ENCODE measurements at regions not wholly inside any gene's neighbourhood (a gene's known extent, or its start where the extent isn't known, plus 50 kb on each side); places are given as distances from the start of the nearest gene placed in this dataset.
"Not testable (repeated sequence)": the region's sequence is repeated elsewhere in the genome, so short reads cannot be mapped to it uniquely, and the experiment has no call there.

- DNase-seq (ENCODE audit: low read depth) = no peak
Observed at GRCh38 chr21:39001341-39001740, 181.9 kb downstream of the PSMG1 start.

- peak; percentile 49 for DNase-seq (ENCODE audit: low read depth)
Observed at GRCh38 chr21:39000496-39000895, 182.8 kb downstream of the PSMG1 start.

- no peak for DNase-seq (ENCODE audit: low read depth)
Observed at GRCh38 chr21:38999161-38999560, 184.1 kb downstream of the PSMG1 start.

GRCh38 chr21:38998281-38998680 is 185.0 kb downstream of the PSMG1 start:
- not testable (repeated sequence) for DNase-seq (ENCODE audit: low read depth)

- not testable (repeated sequence) for DNase-seq (ENCODE audit: low read depth)
Observed at GRCh38 chr21:38997843-38998175, 185.4 kb downstream of the PSMG1 start.

GRCh38 chr21:38997051-38997842 is 186.0 kb downstream of the PSMG1 start:
- no peak for DNase-seq (ENCODE audit: low read depth)

- DNase-seq (ENCODE audit: low read depth) = no peak
Observed at GRCh38 chr21:38996355-38996754, 186.9 kb downstream of the PSMG1 start.

GRCh38 chr21:38995731-38996130 is 187.5 kb downstream of the PSMG1 start:
- DNase-seq (ENCODE audit: low read depth) = no peak

- no peak for DNase-seq (ENCODE audit: low read depth)
Observed at GRCh38 chr21:38995071-38995669, 188.1 kb downstream of the PSMG1 start.

GRCh38 chr21:38994042-38994441 is 188.3 kb downstream of the ETS2 start:
- no peak for DNase-seq (ENCODE audit: low read depth)

- DNase-seq (ENCODE audit: low read depth) = peak; percentile 86
Observed at GRCh38 chr21:38993561-38993960, 187.8 kb downstream of the ETS2 start.

GRCh38 chr21:38992737-38993136 is 187.0 kb downstream of the ETS2 start:
- DNase-seq (ENCODE audit: low read depth) = no peak

- DNase-seq (ENCODE audit: low read depth) = no peak
Observed at GRCh38 chr21:38990424-38990794, 184.7 kb downstream of the ETS2 start.

- peak; percentile 48 for DNase-seq (ENCODE audit: low read depth)
Observed at GRCh38 chr21:38989745-38990423, 184.2 kb downstream of the ETS2 start.

- DNase-seq (ENCODE audit: low read depth) = no peak
Observed at GRCh38 chr21:38989379-38989744, 183.6 kb downstream of the ETS2 start.

- no peak for DNase-seq (ENCODE audit: low read depth)
Observed at GRCh38 chr21:38988509-38989378, 183.0 kb downstream of the ETS2 start.

GRCh38 chr21:38987633-38988508 is 182.1 kb downstream of the ETS2 start:
- no peak for DNase-seq (ENCODE audit: low read depth)

- no peak for DNase-seq (ENCODE audit: low read depth)
Observed at GRCh38 chr21:38986806-38987632, 181.3 kb downstream of the ETS2 start.

GRCh38 chr21:38986406-38986805 is 180.7 kb downstream of the ETS2 start:
- no peak for DNase-seq (ENCODE audit: low read depth)

Data from renal cortical epithelial cell (primary cell).